ENCODE measurements at regions not wholly inside any gene's neighbourhood (a gene's known extent, or its start where the extent isn't known, plus 50 kb on each side); places are given as distances from the start of the nearest gene placed in this dataset.

DNA sequence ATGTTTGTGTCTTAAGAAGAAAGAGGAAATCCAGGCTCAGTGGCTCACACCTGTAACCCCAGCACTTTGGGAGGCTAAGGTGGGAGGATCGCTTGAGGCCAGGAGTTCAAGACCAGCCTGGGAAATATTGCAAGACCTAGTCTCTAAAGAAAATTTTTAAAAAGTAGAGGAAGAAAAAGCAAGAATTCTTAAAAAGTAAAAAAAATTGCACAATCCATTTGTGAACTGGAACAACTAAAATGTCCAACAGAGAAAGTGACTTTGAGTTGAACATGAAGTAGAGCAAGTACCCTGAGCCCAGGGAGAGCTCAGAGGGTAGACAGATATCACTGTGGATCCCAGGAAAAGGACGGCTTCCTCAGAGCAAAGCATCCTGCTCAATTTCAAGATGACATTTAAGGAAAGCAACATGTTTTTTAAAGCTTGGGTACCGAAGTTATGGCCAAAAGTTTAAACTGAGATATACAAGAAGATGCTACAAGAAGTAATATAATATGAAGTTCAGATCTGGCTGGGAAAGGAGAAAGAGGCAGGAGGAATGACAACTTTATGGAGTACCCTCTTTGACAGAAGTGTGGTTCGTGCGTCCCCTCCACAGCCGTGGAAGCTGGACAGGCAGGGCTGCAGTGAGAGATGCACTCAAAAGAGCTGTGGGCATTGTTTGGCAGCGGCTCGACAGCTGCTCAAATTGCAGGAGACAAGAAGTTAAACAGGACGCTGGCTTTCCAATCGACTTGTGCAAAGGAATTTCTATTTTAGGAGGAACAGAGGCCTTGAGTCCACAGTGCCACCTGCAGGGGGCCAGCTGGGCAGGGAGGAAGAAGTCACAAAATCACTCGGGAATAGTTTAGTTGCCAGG lies 201.3 kb downstream of the JCAD start (continued):
- TF ChIP-seq EP300 (IDR thresholded peaks at IDR 0.05; ENCODE audit: borderline replicate concordance in 1 of 2, low read depth in 1 of 2, low read length in 1 of 2) (peak; percentile 33 to 84; a peak in 3 of 4 replicates), SIN3A (IDR thresholded peaks at IDR 0.05; ENCODE audit: borderline replicate concordance, low read depth, low read length) (peak; percentile 45; the same call in 1 of the 2 replicates), TEAD4 (IDR thresholded peaks at IDR 0.05; ENCODE audit: borderline replicate concordance, insufficient read depth) (peak; percentile 27; the same call in 1 of the 2 replicates), RAD21 (IDR thresholded peaks at IDR 0.05; ENCODE audit: low read length) (peak; percentile 75), RCOR1 (IDR thresholded peaks at IDR 0.05; ENCODE audit: low read length) (peak; percentile 49; the same call in 1 of the 2 replicates), CHD2 (IDR thresholded peaks at IDR 0.05; ENCODE audit: low read length, partially characterized antibody) (no peak), TCF12 (IDR thresholded peaks at IDR 0.05) (peak; percentile 93), NFIC (IDR thresholded peaks at IDR 0.05; ENCODE audit: borderline replicate concordance) (peak; percentile 81), POLR2AphosphoS5 (IDR thresholded peaks at IDR 0.05; ENCODE audit: low read depth, low read length) (peak; percentile 40; the same call in 1 of the 2 replicates), ZBTB33 (IDR thresholded peaks at IDR 0.05; ENCODE audit: borderline replicate concordance, low read depth) (no peak), GATA2 (CRISPR knock-in tag; IDR thresholded peaks at IDR 0.05) (no peak)

DNA sequence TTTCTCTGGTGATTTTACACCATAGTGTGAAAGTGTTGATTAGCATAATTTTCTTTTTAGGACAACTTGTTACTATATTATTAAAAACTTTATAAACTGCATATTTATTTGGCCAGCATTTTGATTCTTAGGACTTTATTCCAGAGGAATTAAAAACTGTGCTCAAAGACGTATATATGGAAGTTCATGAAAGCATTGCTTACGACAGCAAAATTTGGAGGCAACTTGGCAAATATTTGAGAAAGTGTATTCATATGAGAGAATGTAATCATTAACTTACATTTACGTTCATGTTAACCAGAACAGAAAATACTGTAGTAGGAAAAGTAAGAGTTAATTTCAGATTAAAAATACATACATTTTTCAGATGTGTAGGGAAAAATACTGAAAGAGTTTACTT lies 203.1 kb downstream of the JCAD start:
- Histone ChIP-seq H2AFZ (ENCODE audit: low read depth) (no peak overlapping the region), H3K9ac (no peak overlapping the region), H4K20me1 (ENCODE audit: insufficient read depth) (no peaks in the 10 kb centered on the region), H3K4me2 (no peak overlapping the region), H3K27ac (ENCODE audit: low read depth in 2 of 2, low read length in 1 of 2) (no peak overlapping the region), H3K9me2 (no peaks in the 10 kb centered on the region), H3K36me3 (replicated peaks in 1 of 2; ENCODE audit: control insufficient read depth in 1 of 2, insufficient read depth in 2 of 2, low read length in 1 of 2) (no peaks in the 10 kb centered on the region), H3K27me3 (ENCODE audit: insufficient read depth) (no peaks in the 10 kb centered on the region), H3K4me3 (ENCODE audit: low read depth in 2 of 2, low read length in 1 of 2) (no peak overlapping the region), H3K4me1 (ENCODE audit: control insufficient read depth in 1 of 2, insufficient read depth in 2 of 2, low read depth in 1 of 2, low read length in 1 of 2) (peaks cover 0 to 27% of the 10 kb centered on the region in 2 experiments; a peak in 2 of 4 replicates), H3K79me2 (ENCODE audit: insufficient read depth) (no peaks in the 10 kb centered on the region), H3F3A (replicated peaks; ENCODE audit: insufficient read depth) (peaks cover 15% of the 10 kb centered on the region), H3K9me3 (no peaks in the 10 kb centered on the region)
- ChIA-PET POLR2A (no interaction called here), CTCF (no interaction called here)
- 85% methylated on average over 3 of the region's 3 CpGs for WGBS (ENCODE audit: low lambda C conversion rate)
- TF ChIP-seq RFX5 (IDR thresholded peaks at IDR 0.05; ENCODE audit: low read length): no peak
- TF ChIP-seq FOXM1 (IDR thresholded peaks at IDR 0.05; ENCODE audit: low read depth): no peak
- no peak for TF ChIP-seq POLR2AphosphoS5 (IDR thresholded peaks at IDR 0.05; ENCODE audit: low read depth, low read length)
- DNase-seq: no peak

DNA sequence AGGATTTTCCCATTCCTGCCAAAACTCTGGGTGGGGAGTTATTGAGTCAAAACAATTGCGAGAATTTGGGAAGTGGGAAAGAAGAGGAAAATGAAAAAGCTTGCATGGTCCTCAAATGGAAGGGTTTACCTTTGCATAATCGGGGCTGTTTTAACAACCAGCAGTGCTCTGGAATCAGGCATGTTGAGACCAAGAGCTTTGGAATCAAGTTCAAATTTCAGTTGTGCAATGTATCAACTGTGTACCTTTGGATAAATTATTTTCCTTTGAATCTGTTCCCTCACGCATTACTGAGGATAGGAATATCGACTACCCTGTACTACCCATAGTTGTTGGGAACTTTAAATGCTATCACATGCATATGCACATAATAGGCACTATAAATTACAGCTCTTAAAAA lies 205.5 kb downstream of the JCAD start:
- H3K9me2 ChIP-seq: no peaks in the 10 kb centered on the region
- no peak for DNase-seq
- H3K9ac ChIP-seq: no peak overlapping the region
- H3F3A ChIP-seq (replicated peaks; ENCODE audit: insufficient read depth): peaks cover 22% of the 10 kb centered on the region
- H3K27ac ChIP-seq (ENCODE audit: low read depth in 2 of 2, low read length in 1 of 2): no peak overlapping the region
- H3K79me2 ChIP-seq (ENCODE audit: insufficient read depth): no peaks in the 10 kb centered on the region
- H3K4me1 ChIP-seq (ENCODE audit: control insufficient read depth in 1 of 2, insufficient read depth in 2 of 2, low read depth in 1 of 2, low read length in 1 of 2): peaks cover 4 to 14% of the 10 kb centered on the region in 2 experiments; a peak in 3 of 4 replicates
- H2AFZ ChIP-seq (ENCODE audit: low read depth): no peak overlapping the region
- no peak overlapping the region for H3K4me2 ChIP-seq
- CTCF ChIA-PET: interaction anchor here (1.7 to 1.9 kb wide), 2 partner anchors 11 to 118 kb away, joined by 5 to 6 read pairs; no protein-coding TSS in a partner anchor
- H3K9me3 ChIP-seq: no peaks in the 10 kb centered on the region
- WGBS (ENCODE audit: low lambda C conversion rate): 97% methylated on average over 4 of the region's 4 CpGs
- POLR2A ChIA-PET: no interaction called here
- H4K20me1 ChIP-seq (ENCODE audit: insufficient read depth): no peaks in the 10 kb centered on the region
- H3K36me3 ChIP-seq (replicated peaks in 1 of 2; ENCODE audit: control insufficient read depth in 1 of 2, insufficient read depth in 2 of 2, low read length in 1 of 2): no peaks in the 10 kb centered on the region
- no peaks in the 10 kb centered on the region for H3K27me3 ChIP-seq (ENCODE audit: insufficient read depth)
- H3K4me3 ChIP-seq (ENCODE audit: low read depth in 2 of 2, low read length in 1 of 2): no peak overlapping the region
- TF ChIP-seq YY1 (IDR thresholded peaks at IDR 0.05; ENCODE audit: low read depth) (no peak), EP300 (IDR thresholded peaks at IDR 0.05; ENCODE audit: borderline replicate concordance in 1 of 2, low read depth in 1 of 2, low read length in 1 of 2) (no peak), FOXM1 (IDR thresholded peaks at IDR 0.05; ENCODE audit: low read depth) (no peak), RFX5 (IDR thresholded peaks at IDR 0.05; ENCODE audit: low read length) (no peak), GATA2 (CRISPR knock-in tag; IDR thresholded peaks at IDR 0.05) (no peak), CHD2 (IDR thresholded peaks at IDR 0.05; ENCODE audit: low read length, partially characterized antibody) (no peak), NFIC (IDR thresholded peaks at IDR 0.05; ENCODE audit: borderline replicate concordance) (no peak), NRF1 (IDR thresholded peaks at IDR 0.05; ENCODE audit: low read depth, low read length) (no peak), TAF1 (IDR thresholded peaks at IDR 0.05; ENCODE audit: borderline replicate concordance, low read depth, low read length) (no peak), SMC3 (IDR thresholded peaks at IDR 0.05; ENCODE audit: low read depth, low read length) (no peak)
- TF ChIP-seq, protein P1, sequence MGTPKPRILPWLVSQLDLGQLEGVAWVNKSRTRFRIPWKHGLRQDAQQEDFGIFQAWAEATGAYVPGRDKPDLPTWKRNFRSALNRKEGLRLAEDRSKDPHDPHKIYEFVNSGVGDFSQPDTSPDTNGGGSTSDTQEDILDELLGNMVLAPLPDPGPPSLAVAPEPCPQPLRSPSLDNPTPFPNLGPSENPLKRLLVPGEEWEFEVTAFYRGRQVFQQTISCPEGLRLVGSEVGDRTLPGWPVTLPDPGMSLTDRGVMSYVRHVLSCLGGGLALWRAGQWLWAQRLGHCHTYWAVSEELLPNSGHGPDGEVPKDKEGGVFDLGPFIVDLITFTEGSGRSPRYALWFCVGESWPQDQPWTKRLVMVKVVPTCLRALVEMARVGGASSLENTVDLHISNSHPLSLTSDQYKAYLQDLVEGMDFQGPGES (IDR thresholded peaks at IDR 0.05; ENCODE audit: low read depth, low read length): no peak
- TF ChIP-seq, protein P2, sequence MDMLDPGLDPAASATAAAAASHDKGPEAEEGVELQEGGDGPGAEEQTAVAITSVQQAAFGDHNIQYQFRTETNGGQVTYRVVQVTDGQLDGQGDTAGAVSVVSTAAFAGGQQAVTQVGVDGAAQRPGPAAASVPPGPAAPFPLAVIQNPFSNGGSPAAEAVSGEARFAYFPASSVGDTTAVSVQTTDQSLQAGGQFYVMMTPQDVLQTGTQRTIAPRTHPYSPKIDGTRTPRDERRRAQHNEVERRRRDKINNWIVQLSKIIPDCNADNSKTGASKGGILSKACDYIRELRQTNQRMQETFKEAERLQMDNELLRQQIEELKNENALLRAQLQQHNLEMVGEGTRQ (IDR thresholded peaks at IDR 0.05; ENCODE audit: borderline replicate concordance, low read depth, low read length): no peak

Measured in SK-N-SH (cell line).